HEK293 (cell line): ENCODE measurements at regions not wholly inside any gene's neighbourhood (a gene's known extent, or its start where the extent isn't known, plus 50 kb on each side); places are given as distances from the start of the nearest gene placed in this dataset.

Source experiments
- CTCF ChIP-seq: fragments of 450-650 bp; formaldehyde crosslinking; IDR thresholded peaks from 2 replicates; pipeline ENCODE4 v1.5.1; 2016; ENCODE audit warnings: missing biosample characterization, missing genetic modification characterization
- HOXA7 ChIP-seq: sonication (generic); formaldehyde crosslinking; IDR thresholded peaks from 2 replicates; pipeline ENCODE4 v1.8.1; 2022; ENCODE audit warnings: missing genetic modification reagents, borderline replicate concordance
- KLF17 ChIP-seq: fragments of 450-650 bp; formaldehyde crosslinking; IDR thresholded peaks from 2 replicates; pipeline ENCODE4 v1.5.1; 2016; ENCODE audit warnings: missing biosample characterization, missing genetic modification characterization
- REST ChIP-seq: fragments of 450-650 bp; formaldehyde crosslinking; IDR thresholded peaks from 2 replicates; pipeline ENCODE4 v1.5.1; 2016; ENCODE audit warnings: missing biosample characterization, missing genetic modification characterization
- TSHZ1 ChIP-seq: fragments of 450-650 bp; formaldehyde crosslinking; IDR thresholded peaks from 2 replicates; pipeline ENCODE4 v1.5.1; 2016; ENCODE audit warnings: missing biosample characterization, missing genetic modification characterization, borderline replicate concordance
- ZBTB17 ChIP-seq: fragments of 450-650 bp; formaldehyde crosslinking; IDR thresholded peaks from 2 replicates; pipeline ENCODE4 v1.5.1; 2016; ENCODE audit warnings: missing biosample characterization, missing genetic modification characterization
- ZIC2 ChIP-seq: fragments of 450-650 bp; formaldehyde crosslinking; IDR thresholded peaks from 2 replicates; pipeline ENCODE4 v1.5.1; 2016; ENCODE audit warnings: missing biosample characterization, missing genetic modification characterization
- ZNF121 ChIP-seq: fragments of 450-650 bp; formaldehyde crosslinking; IDR thresholded peaks from 2 replicates; pipeline ENCODE4 v1.5.1; 2016; ENCODE audit warnings: missing biosample characterization, missing genetic modification characterization
- ZNF239 ChIP-seq: fragments of 450-650 bp; formaldehyde crosslinking; IDR thresholded peaks from 2 replicates; pipeline ENCODE4 v1.5.1; 2016; ENCODE audit warnings: missing biosample characterization, missing genetic modification characterization
- ZNF521 ChIP-seq: fragments of 450-650 bp; formaldehyde crosslinking; IDR thresholded peaks from 2 replicates; pipeline ENCODE4 v1.5.1; 2017; ENCODE audit warnings: missing biosample characterization, mild to moderate bottlenecking, missing genetic modification characterization
- ZNF571 ChIP-seq: fragments of 450-650 bp; formaldehyde crosslinking; IDR thresholded peaks from 2 replicates; pipeline ENCODE4 v1.5.0; 2017; ENCODE audit warnings: missing biosample characterization, missing genetic modification characterization
- ZNF629 ChIP-seq: fragments of 450-650 bp; formaldehyde crosslinking; IDR thresholded peaks from 2 replicates; pipeline ENCODE4 v1.5.1; 2017; ENCODE audit warnings: missing biosample characterization, missing genetic modification characterization
- ZNF785 ChIP-seq: fragments of 450-650 bp; formaldehyde crosslinking; IDR thresholded peaks from 2 replicates; pipeline ENCODE4 v1.5.1; 2016; ENCODE audit warnings: missing biosample characterization, missing genetic modification characterization
- ZNF792 ChIP-seq: fragments of 450-650 bp; formaldehyde crosslinking; IDR thresholded peaks from 2 replicates; pipeline ENCODE4 v1.5.1; 2016; ENCODE audit warnings: missing biosample characterization, missing genetic modification characterization

GRCh38 chr1:55402142-55402541 lies 187.0 kb upstream of the USP24 start:
- TF ChIP-seq TSHZ1 (no peak), ZNF121 (no peak), ZNF785 (no peak), KLF17 (tag by site-specific recombination) (no peak), CTCF (tag by site-specific recombination) (no peak), ZNF521 (no peak), HOXA7 (CRISPR knock-in tag) (no peak), ZBTB17 (tag by site-specific recombination) (peak; percentile 80), ZNF792 (no peak), ZNF571 (tag by site-specific recombination) (no peak), ZNF629 (tag by site-specific recombination) (no peak), ZIC2 (tag by site-specific recombination) (no peak), REST (tag by site-specific recombination) (no peak), ZNF239 (no peak)
